ENCODE measurements at regions not wholly inside any gene's neighbourhood (a gene's known extent, or its start where the extent isn't known, plus 50 kb on each side); places are given as distances from the start of the nearest gene placed in this dataset.

- TF ChIP-seq TAF1 (IDR thresholded peaks at IDR 0.05; ENCODE audit: borderline replicate concordance, insufficient read depth, low read length) (no peak), REST (IDR thresholded peaks at IDR 0.05; ENCODE audit: insufficient read depth in 1 of 2, low read depth in 2 of 2, low read length in 2 of 2) (no peak), FOXP2 (optimal IDR thresholded peaks at IDR 0.05; ENCODE audit: borderline replicate concordance, extremely low read depth, extremely low read length, insufficient read depth) (no peak), POLR2AphosphoS5 (IDR thresholded peaks at IDR 0.05; ENCODE audit: low read depth, low read length) (no peak), SIN3A (IDR thresholded peaks at IDR 0.05; ENCODE audit: borderline replicate concordance, insufficient read depth, low read length) (no peak)
Observed at GRCh38 chr10:113434950-113435349, 117.9 kb upstream of the HABP2 start.

- no peak for TF ChIP-seq REST (IDR thresholded peaks at IDR 0.05; ENCODE audit: insufficient read depth in 1 of 2, low read depth in 2 of 2, low read length in 2 of 2)
- no peak for TF ChIP-seq TAF1 (IDR thresholded peaks at IDR 0.05; ENCODE audit: borderline replicate concordance, insufficient read depth, low read length)
- TF ChIP-seq POLR2AphosphoS5 (IDR thresholded peaks at IDR 0.05; ENCODE audit: low read depth, low read length) = no peak
- no peak for TF ChIP-seq FOXP2 (optimal IDR thresholded peaks at IDR 0.05; ENCODE audit: borderline replicate concordance, extremely low read depth, extremely low read length, insufficient read depth)
- no peak for TF ChIP-seq SIN3A (IDR thresholded peaks at IDR 0.05; ENCODE audit: borderline replicate concordance, insufficient read depth, low read length)
Observed at GRCh38 chr10:113435881-113436280, 117.0 kb upstream of the HABP2 start.

GRCh38 chr10:113436851-113437250 is 116.0 kb upstream of the HABP2 start:
- TF ChIP-seq SIN3A (IDR thresholded peaks at IDR 0.05; ENCODE audit: borderline replicate concordance, insufficient read depth, low read length) (no peak), FOXP2 (optimal IDR thresholded peaks at IDR 0.05; ENCODE audit: borderline replicate concordance, extremely low read depth, extremely low read length, insufficient read depth) (no peak), REST (IDR thresholded peaks at IDR 0.05; ENCODE audit: insufficient read depth in 1 of 2, low read depth in 2 of 2, low read length in 2 of 2) (no peak), POLR2AphosphoS5 (IDR thresholded peaks at IDR 0.05; ENCODE audit: low read depth, low read length) (no peak), TAF1 (IDR thresholded peaks at IDR 0.05; ENCODE audit: borderline replicate concordance, insufficient read depth, low read length) (no peak)

DNA sequence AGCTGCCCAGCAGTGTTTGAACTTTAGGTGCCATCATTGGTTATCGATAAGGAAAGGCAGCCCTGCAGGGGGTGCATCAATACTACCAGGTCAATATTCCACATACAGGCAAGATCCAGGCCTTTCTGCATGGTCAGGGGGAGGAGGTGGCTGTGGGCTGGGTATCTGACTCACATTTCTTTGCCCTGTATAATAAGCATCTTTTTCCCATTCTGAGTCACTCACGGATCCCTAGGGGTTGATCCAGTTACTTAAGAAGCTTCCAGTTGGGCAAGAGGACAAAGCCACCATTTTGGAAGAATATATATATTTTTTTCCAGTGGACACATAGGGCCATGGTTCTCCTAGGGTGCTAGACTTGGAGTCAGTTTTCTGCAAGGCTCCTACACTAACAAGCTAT is 114.2 kb upstream of the HABP2 start:
- TF ChIP-seq SIN3A (IDR thresholded peaks at IDR 0.05; ENCODE audit: borderline replicate concordance, insufficient read depth, low read length) = no peak
- TF ChIP-seq POLR2AphosphoS5 (IDR thresholded peaks at IDR 0.05; ENCODE audit: low read depth, low read length) = no peak
- no peak for TF ChIP-seq TAF1 (IDR thresholded peaks at IDR 0.05; ENCODE audit: borderline replicate concordance, insufficient read depth, low read length)
- TF ChIP-seq REST (IDR thresholded peaks at IDR 0.05; ENCODE audit: insufficient read depth in 1 of 2, low read depth in 2 of 2, low read length in 2 of 2) = no peak
- no peak for TF ChIP-seq FOXP2 (optimal IDR thresholded peaks at IDR 0.05; ENCODE audit: borderline replicate concordance, extremely low read depth, extremely low read length, insufficient read depth)

- no peak for TF ChIP-seq FOXP2 (optimal IDR thresholded peaks at IDR 0.05; ENCODE audit: borderline replicate concordance, extremely low read depth, extremely low read length, insufficient read depth)
- TF ChIP-seq REST (IDR thresholded peaks at IDR 0.05; ENCODE audit: insufficient read depth in 1 of 2, low read depth in 2 of 2, low read length in 2 of 2) = no peak
- TF ChIP-seq POLR2AphosphoS5 (IDR thresholded peaks at IDR 0.05; ENCODE audit: low read depth, low read length) = no peak
- TF ChIP-seq SIN3A (IDR thresholded peaks at IDR 0.05; ENCODE audit: borderline replicate concordance, insufficient read depth, low read length) = no peak
- no peak for TF ChIP-seq TAF1 (IDR thresholded peaks at IDR 0.05; ENCODE audit: borderline replicate concordance, insufficient read depth, low read length)
Observed at GRCh38 chr10:113441220-113441619, 111.6 kb upstream of the HABP2 start.

All from PFSK-1 (cell line).